ENCODE measurements at regions not wholly inside any gene's neighbourhood (a gene's known extent, or its start where the extent isn't known, plus 50 kb on each side); places are given as distances from the start of the nearest gene placed in this dataset.

DNA sequence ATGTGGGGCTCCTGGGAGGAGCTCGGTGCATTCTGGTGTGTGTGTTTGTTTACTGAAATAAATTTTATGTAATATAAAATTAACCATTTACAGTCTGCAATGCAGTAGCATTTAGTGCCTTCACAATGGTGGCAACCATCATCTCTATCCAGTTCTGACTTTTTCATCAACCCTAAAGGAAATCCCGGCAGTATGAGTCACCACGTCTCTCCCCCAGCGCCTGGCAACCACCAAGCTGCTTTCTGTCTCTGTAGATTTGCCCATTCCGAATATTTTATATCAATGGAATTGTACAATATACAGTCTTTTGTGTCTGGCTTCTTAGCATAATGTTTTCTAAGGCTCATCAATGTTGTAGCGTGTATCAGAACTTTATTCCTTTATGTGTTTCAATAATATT lies 300.5 kb downstream of the MIAT start:
- CTCF ChIA-PET: interaction anchor here (1.6 kb wide), 1 partner anchor 373 kb away, joined by 3 read pairs; no protein-coding TSS in a partner anchor
- H3K27me3 Mint-ChIP-seq (ENCODE audit: insufficient read depth, unreplicated experiment): peaks cover 93% of the 10 kb centered on the region
- DNase-seq (ENCODE audit: unreplicated experiment): no peak
- no peaks in the 10 kb centered on the region for H3K4me1 Mint-ChIP-seq (ENCODE audit: insufficient read depth, unreplicated experiment)
- H3K4me3 Mint-ChIP-seq (ENCODE audit: unreplicated experiment): no peak overlapping the region
- no peaks in the 10 kb centered on the region for H3K36me3 Mint-ChIP-seq (ENCODE audit: insufficient read depth, unreplicated experiment)
- no peaks in the 10 kb centered on the region for H3K9me3 Mint-ChIP-seq (ENCODE audit: unreplicated experiment)
- POLR2A ChIA-PET: no interaction called here
- TF ChIP-seq, protein P1, sequence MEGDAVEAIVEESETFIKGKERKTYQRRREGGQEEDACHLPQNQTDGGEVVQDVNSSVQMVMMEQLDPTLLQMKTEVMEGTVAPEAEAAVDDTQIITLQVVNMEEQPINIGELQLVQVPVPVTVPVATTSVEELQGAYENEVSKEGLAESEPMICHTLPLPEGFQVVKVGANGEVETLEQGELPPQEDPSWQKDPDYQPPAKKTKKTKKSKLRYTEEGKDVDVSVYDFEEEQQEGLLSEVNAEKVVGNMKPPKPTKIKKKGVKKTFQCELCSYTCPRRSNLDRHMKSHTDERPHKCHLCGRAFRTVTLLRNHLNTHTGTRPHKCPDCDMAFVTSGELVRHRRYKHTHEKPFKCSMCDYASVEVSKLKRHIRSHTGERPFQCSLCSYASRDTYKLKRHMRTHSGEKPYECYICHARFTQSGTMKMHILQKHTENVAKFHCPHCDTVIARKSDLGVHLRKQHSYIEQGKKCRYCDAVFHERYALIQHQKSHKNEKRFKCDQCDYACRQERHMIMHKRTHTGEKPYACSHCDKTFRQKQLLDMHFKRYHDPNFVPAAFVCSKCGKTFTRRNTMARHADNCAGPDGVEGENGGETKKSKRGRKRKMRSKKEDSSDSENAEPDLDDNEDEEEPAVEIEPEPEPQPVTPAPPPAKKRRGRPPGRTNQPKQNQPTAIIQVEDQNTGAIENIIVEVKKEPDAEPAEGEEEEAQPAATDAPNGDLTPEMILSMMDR (IDR thresholded peaks at IDR 0.05; ENCODE audit: unreplicated experiment): no peak
- BruUV-seq (replicated peaks): no TSS peak
- H3K27ac Mint-ChIP-seq (ENCODE audit: low read depth, unreplicated experiment): no peak overlapping the region
- intact Hi-C loops (cut with micrococcal nuclease): no loop called here

DNA sequence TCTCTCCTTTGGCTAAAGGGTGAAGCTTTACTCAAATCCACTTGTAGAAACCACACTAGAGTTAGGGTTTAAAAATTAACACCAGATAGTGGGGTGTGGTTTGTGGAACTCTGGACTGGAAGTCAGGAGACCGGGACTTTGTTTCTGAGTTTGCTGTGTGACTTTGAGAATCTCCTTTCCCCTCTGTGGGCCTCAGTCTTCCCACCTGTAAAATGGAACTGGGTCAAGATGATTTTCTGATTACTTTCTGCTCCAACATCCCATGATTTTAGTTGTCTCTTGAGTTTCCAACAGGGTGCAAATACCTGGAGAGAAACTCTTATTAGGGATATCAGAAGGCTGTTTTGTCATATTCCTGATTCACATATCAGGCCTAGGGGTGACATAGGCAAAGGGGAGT lies 301.0 kb downstream of the MIAT start:
- no peaks in the 10 kb centered on the region for H3K4me1 Mint-ChIP-seq (ENCODE audit: insufficient read depth, unreplicated experiment)
- peaks cover 89% of the 10 kb centered on the region for H3K27me3 Mint-ChIP-seq (ENCODE audit: insufficient read depth, unreplicated experiment)
- no peak for DNase-seq (ENCODE audit: unreplicated experiment)
- intact Hi-C loops (cut with micrococcal nuclease): no loop called here
- no peak overlapping the region for H3K27ac Mint-ChIP-seq (ENCODE audit: low read depth, unreplicated experiment)
- POLR2A ChIA-PET: no interaction called here
- TF ChIP-seq, protein P1 (IDR thresholded peaks at IDR 0.05; ENCODE audit: unreplicated experiment): no peak
- H3K4me3 Mint-ChIP-seq (ENCODE audit: unreplicated experiment): no peak overlapping the region
- BruUV-seq (replicated peaks): no TSS peak
- H3K36me3 Mint-ChIP-seq (ENCODE audit: insufficient read depth, unreplicated experiment): no peaks in the 10 kb centered on the region
- H3K9me3 Mint-ChIP-seq (ENCODE audit: unreplicated experiment): no peaks in the 10 kb centered on the region
- CTCF ChIA-PET: interaction anchor here (1.6 kb wide), 1 partner anchor 373 kb away, joined by 3 read pairs; no protein-coding TSS in a partner anchor

DNA sequence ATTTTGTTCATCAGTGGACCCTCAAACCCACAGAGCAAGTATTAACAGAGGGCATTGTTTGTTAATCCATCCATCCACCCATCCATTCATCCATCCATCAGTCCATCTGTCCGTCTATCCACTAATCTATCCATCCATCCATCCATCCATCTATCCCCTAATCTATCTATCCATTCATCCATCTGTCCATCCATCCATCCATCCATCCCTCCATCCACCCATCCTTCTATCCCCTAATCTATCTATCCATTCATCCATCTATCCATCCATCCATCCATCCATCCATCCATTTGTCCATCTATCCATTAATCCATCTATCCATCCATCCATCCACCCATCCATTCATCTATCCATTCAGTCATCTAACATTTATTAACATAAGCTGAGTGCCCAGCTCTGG lies 307.3 kb downstream of the MIAT start:
- ChIA-PET CTCF (interaction anchor here (0.6 to 0.7 kb wide), 2 partner anchors 87 to 1079 kb away, joined by 3 to 4 read pairs; no protein-coding TSS in a partner anchor), POLR2A (interaction anchor here (0.7 kb wide), 1 partner anchor 903 kb away, joined by 3 read pairs; no protein-coding TSS in a partner anchor)
- BruUV-seq (replicated peaks): no TSS peak
- intact Hi-C loops (cut with micrococcal nuclease): no loop called here
- no peaks in the 10 kb centered on the region for H3K4me1 Mint-ChIP-seq (ENCODE audit: insufficient read depth, unreplicated experiment)
- H3K27ac Mint-ChIP-seq (ENCODE audit: low read depth, unreplicated experiment): no peak overlapping the region
- H3K4me3 Mint-ChIP-seq (ENCODE audit: unreplicated experiment): no peak overlapping the region
- no peaks in the 10 kb centered on the region for H3K36me3 Mint-ChIP-seq (ENCODE audit: insufficient read depth, unreplicated experiment)
- no peak for DNase-seq (ENCODE audit: unreplicated experiment)
- TF ChIP-seq, protein P1 (IDR thresholded peaks at IDR 0.05; ENCODE audit: unreplicated experiment): no peak
- peaks cover 48% of the 10 kb centered on the region for H3K27me3 Mint-ChIP-seq (ENCODE audit: insufficient read depth, unreplicated experiment)
- peaks cover 8% of the 10 kb centered on the region for H3K9me3 Mint-ChIP-seq (ENCODE audit: unreplicated experiment)

DNA sequence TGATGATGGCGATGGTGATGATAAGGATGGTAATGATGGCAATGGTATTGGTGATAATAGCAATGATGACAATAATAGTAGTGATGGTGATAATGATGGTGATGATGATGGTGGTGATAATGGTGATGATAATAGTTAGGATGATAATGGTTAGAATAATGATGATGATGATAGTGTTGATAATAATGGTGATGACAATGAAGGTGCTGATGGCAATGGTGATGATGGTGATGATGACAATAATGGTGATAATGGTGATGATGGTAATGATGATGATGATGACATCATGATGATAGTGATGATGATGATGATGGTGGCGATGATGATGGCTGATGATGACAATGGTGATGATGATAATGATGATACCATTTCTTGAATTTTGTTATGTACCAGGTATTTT lies 309.9 kb downstream of the MIAT start:
- DNase-seq (ENCODE audit: unreplicated experiment): no peak
- no peaks in the 10 kb centered on the region for H3K4me1 Mint-ChIP-seq (ENCODE audit: insufficient read depth, unreplicated experiment)
- H3K27ac Mint-ChIP-seq (ENCODE audit: low read depth, unreplicated experiment): no peak overlapping the region
- intact Hi-C loops (cut with micrococcal nuclease): no loop called here
- peaks cover 8% of the 10 kb centered on the region for H3K9me3 Mint-ChIP-seq (ENCODE audit: unreplicated experiment)
- peaks cover 35% of the 10 kb centered on the region for H3K27me3 Mint-ChIP-seq (ENCODE audit: insufficient read depth, unreplicated experiment)
- ChIA-PET POLR2A (no interaction called here), CTCF (no interaction called here)
- no TSS peak for BruUV-seq (replicated peaks)
- TF ChIP-seq, protein P1 (IDR thresholded peaks at IDR 0.05; ENCODE audit: unreplicated experiment): no peak
- H3K36me3 Mint-ChIP-seq (ENCODE audit: insufficient read depth, unreplicated experiment): no peaks in the 10 kb centered on the region
- no peak overlapping the region for H3K4me3 Mint-ChIP-seq (ENCODE audit: unreplicated experiment)
